RKO (cell line): ENCODE measurements at regions not wholly inside any gene's neighbourhood (a gene's known extent, or its start where the extent isn't known, plus 50 kb on each side); places are given as distances from the start of the nearest gene placed in this dataset.
"Not testable (repeated sequence)": the region's sequence is repeated elsewhere in the genome, so short reads cannot be mapped to it uniquely, and the experiment has no call there.

ENCODE experiments used
- DNase-seq: peaks from one replicate; pipeline ENCODE4 v3.0.0-alpha.2; 2016; ENCODE audit warnings: low spot score

- no peak for DNase-seq
Observed at GRCh38 chr2:153420394-153420793, 58.2 kb downstream of the RPRM start.

GRCh38 chr2:153417077-153417476 lies 61.5 kb downstream of the RPRM start:
- DNase-seq: no peak

- no peak for DNase-seq
Observed at GRCh38 chr2:153416071-153416470, 62.5 kb downstream of the RPRM start.

GRCh38 chr2:153408710-153409385 lies 69.7 kb downstream of the RPRM start:
- DNase-seq: no peak

- no peak for DNase-seq
Observed at GRCh38 chr2:153405196-153405595, 73.4 kb downstream of the RPRM start.

GRCh38 chr2:153404792-153405191 lies 73.8 kb downstream of the RPRM start:
- no peak for DNase-seq

- no peak for DNase-seq
Observed at GRCh38 chr2:153403940-153404339, 74.6 kb downstream of the RPRM start.

GRCh38 chr2:153403352-153403751 lies 75.2 kb downstream of the RPRM start:
- not testable (repeated sequence) for DNase-seq

GRCh38 chr2:153394686-153395085 lies 83.9 kb downstream of the RPRM start:
- DNase-seq: no peak

GRCh38 chr2:153394247-153394646 lies 84.3 kb downstream of the RPRM start:
- DNase-seq: no peak

GRCh38 chr2:153393518-153393917 lies 85.0 kb downstream of the RPRM start:
- DNase-seq: no peak

GRCh38 chr2:153391131-153391530 lies 87.4 kb downstream of the RPRM start:
- peak; percentile 19 for DNase-seq

GRCh38 chr2:153388246-153388645 lies 90.3 kb downstream of the RPRM start:
- no peak for DNase-seq

- DNase-seq: no peak
Observed at GRCh38 chr2:153387203-153387602, 91.4 kb downstream of the RPRM start.

GRCh38 chr2:153386481-153386897 lies 92.1 kb downstream of the RPRM start:
- no peak for DNase-seq

- no peak for DNase-seq
Observed at GRCh38 chr2:153373510-153374279, 104.9 kb downstream of the RPRM start.

GRCh38 chr2:153360239-153360638 lies 118.3 kb downstream of the RPRM start:
- no peak for DNase-seq

GRCh38 chr2:153354377-153354776 lies 124.2 kb downstream of the RPRM start:
- DNase-seq: no peak

GRCh38 chr2:153349603-153350002 lies 129.0 kb downstream of the RPRM start:
- no peak for DNase-seq

GRCh38 chr2:153347818-153348495 lies 130.6 kb downstream of the RPRM start:
- DNase-seq: no peak

- DNase-seq: no peak
Observed at GRCh38 chr2:153320879-153321278, 157.7 kb downstream of the RPRM start.

- DNase-seq: peak; percentile 31
Observed at GRCh38 chr2:153311432-153311831, 167.1 kb downstream of the RPRM start.

- DNase-seq: no peak
Observed at GRCh38 chr2:153308466-153308865, 170.1 kb downstream of the RPRM start.
